SW480 (cell line): ENCODE measurements at regions not wholly inside any gene's neighbourhood (a gene's known extent, or its start where the extent isn't known, plus 50 kb on each side); places are given as distances from the start of the nearest gene placed in this dataset.

Source experiments
- DNase-seq: peaks from one replicate; pipeline ENCODE4 v3.0.0-alpha.2; 2016; ENCODE audit warnings: low spot score

GRCh38 chr4:151887816-151888180 lies 127.0 kb upstream of the GATB start:
- DNase-seq, result no peak

- DNase-seq, result no peak
These were observed 126.4 kb upstream of the GATB start for GRCh38 chr4:151887031-151887815.

GRCh38 chr4:151885123-151885522 lies 124.3 kb upstream of the GATB start:
- DNase-seq, result no peak

DNA sequence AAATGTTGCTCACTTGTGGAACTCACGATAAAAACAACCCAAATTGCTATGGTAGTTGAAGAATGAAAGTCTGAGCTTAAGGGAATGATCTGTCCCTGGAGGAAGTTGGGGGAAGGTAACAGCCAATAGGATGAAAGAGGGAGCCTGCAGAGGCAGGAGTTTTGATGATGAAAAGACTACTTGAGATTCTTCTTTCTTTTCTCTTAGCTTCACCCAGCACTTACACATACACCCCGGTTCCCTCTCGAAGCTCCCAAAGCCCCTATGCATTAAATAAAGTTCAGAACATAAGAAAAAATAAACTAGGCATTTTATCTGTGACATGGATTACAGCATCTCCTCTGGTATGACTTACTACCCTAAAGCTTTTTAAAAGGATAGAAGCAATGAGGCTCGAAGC lies 122.9 kb upstream of the GATB start:
- DNase-seq, result no peak

DNA sequence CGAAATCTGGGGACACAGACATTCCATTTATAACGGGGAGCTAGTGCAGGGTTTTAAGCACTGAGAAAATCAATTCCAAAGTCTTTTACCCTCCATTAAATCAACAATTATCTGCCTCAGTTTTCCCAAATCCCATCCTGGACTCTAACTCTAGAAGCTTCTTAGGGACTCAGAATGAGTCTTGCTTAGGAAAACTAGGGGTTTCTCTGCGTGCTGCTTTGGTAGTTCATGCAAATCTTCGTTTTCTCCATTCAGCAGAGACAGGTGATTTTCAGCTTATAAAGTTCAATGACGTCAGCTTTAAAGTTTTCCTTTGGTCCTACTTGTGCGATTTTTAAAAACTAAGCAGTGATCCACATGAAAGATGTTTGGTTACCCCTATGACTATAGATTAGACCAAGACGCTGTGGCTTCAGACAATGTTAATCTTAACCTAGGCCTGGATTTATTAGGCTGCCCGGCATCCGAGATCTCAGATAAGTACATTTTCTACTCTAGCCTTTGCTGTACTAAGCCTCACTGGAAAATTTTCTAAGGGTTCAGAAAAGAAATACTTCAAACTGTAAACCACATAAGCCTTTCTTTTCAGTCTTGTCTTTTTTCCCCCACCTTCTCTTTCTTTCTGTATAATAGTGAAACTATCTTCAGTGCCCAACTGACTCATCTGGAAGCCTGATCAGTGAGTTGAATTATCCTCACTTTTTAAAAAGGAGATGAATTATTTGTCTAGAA lies 121.4 kb upstream of the GATB start:
- no peak for DNase-seq

- DNase-seq, result no peak
These were observed 119.1 kb upstream of the GATB start for GRCh38 chr4:151879705-151880445.

DNA sequence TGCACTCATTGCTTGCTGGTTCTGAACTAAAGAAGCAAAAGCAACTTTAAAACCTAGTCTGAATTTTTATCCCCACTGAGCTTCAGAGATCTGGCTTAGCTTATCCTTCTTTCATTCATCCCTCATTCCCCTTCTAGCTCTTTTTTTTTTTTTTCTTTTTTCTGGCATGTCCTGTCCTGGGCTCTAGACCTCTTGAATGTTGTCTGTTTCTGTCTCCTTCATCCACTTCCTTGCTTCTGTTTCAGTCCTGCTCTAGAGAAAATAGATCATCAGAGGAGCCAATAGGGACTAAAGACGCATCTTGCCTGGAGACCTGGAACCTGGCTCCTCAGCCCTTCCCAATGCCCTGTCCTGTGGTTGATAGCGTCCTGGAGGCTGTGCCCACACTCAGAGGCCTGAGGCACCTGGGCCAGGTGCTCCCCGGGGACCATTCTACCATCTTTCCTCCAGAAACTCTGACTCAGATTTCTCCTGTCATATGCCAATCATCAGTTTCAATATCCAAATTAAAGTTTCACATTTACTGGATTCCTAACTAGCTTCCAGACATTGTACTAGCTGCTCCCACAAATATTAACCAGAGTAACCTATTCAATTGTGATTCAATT lies 115.7 kb upstream of the GATB start:
- DNase-seq, result no peak

DNA sequence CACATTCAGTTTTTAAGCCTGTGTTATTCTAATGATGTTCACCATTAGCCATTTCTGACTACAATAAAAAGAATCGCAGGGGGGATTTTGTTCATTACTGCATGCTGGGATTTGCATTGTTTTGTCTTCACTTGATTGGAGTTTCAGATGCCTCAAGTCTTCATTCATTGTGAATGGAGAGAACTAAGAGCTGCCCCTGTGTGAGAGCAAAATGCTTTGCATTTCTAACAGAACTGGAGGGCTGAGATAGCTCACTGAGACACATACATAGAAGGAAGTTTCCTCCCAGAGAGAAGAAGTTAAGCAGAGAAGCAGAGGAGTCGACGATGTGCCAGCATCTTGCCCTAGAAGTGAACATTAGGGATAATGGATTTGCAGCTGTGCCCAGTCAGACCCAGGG lies 113.5 kb upstream of the GATB start:
- no peak for DNase-seq

- DNase-seq, result no peak
These were observed 105.7 kb upstream of the GATB start for GRCh38 chr4:151866592-151866918.

DNA sequence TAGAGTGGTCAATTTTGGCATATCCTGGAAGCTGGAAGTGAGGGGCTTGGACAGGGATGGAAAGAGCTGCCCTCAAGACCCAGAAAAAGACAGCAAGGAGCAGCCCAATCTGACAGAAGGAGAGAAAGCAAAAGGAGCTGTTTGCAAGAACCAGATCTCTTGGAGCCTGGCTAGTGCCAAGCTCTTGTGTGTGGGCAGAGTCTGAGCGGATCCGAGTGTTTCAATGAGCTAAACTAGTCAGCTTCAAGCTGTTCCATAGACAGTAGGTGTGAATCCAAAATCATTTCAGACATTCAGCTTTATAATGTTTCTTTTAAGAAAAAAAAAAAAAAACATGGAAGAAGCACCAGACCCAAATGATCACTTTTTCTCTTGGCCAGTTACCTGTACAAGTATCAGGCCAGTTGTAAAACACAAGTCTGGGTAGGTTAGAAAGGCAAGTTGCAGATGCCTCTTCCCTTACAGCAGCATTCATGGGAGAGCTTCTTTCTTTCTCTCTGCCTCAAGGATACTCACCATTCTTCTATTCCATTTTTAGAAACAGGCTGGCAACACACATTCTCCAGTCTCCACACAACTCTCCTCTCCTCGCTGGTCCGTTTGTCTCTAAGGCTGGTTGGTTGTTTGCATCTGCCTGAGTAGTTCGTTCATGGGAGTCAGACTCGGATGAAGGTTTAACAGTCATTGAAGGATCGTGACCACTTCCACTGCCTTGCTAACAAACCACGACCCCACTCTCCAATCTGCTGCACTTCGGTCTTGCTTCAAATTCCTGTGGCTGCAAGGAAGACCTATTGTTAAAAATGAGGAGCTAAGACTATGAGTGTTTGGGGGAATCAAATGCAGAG lies 105.2 kb upstream of the GATB start:
- no peak for DNase-seq

DNA sequence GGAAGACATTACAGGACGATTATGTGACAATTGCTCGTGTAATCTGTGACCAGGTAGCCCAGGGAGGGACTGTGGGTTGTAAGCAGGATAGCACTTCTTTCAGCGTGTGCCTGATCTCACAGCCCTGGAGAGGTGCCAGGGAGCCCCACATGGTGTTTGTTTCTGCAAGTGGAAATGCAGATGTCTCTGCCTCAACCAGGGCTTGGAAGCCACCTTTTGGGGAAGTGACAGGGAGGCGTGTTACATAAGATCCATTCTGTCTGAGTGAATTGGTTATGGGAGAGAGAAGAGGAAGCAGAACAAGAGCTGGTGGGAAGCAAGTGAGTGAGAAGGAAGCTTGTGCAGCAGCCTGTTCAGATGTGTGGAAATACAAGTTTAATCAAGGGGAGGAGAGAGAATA lies 104.5 kb upstream of the GATB start:
- DNase-seq, result no peak

GRCh38 chr4:151864068-151864467 lies 103.3 kb upstream of the GATB start:
- DNase-seq, result no peak

GRCh38 chr4:151862766-151863165 lies 102.0 kb upstream of the GATB start:
- no peak for DNase-seq

DNA sequence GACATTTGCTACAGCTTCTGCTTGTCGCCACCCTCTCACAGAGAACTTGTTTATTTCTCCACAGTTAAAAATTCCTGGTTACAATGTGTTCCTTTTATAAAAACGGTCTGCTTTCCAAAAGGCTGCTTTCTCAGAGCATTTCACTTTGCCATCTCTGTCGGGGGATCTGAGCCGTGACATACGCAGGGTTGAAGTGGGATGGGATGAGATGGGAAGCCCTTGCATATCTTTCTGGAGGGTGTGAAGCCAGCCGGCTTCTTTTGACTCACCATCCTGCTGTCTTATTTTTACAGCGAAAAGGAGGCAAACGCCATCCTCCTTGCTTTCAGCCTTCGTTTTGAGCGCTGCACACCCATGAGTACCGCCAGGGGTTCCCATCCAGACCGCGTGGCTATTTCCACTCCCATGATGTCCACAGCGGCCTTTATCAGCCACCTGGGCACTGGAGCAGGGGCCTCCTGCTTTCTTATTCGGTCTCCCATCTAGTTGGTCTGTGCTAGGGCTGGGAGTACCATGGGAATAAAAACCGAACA lies 99.8 kb upstream of the GATB start:
- DNase-seq, result no peak

DNA sequence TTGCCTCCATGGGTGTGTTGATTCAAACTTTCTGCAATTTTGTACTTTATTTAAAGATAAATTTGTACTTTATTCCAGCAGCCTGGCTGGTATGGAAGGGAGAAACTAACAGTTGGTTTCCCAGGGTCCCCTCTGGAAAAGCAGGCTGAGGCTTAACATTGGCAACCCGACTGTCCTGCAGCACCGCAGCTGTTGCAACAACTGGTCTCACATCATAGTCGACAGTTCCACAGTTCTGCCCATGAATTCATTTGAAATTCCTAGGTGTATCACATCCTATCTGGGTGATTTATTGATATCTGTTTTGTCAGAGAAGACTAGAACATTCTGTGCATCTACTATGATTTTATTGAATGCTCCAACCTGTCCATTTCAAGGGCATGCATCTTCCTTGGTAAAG lies 98.8 kb upstream of the GATB start:
- no peak for DNase-seq

DNA sequence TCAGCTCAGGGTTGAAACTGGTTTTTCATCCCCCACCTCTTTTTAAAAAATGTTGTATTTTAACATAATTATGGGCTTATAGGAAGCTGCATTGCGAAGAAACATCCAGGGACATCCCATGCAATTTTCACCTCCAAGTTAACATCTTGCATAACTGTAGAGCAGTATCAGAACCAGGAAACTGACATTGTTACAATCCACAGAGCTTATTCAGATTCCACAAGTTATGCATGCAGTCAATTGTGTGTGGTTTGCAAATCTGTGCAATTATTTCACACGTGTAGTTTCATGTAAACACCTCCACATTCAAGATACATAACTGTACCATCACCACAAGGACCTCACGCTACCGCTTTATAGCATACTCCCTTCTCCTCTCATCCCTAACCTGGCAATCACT lies 97.5 kb upstream of the GATB start:
- DNase-seq, result no peak

- DNase-seq, result no peak
These were observed 96.6 kb upstream of the GATB start for GRCh38 chr4:151857368-151857767.

DNA sequence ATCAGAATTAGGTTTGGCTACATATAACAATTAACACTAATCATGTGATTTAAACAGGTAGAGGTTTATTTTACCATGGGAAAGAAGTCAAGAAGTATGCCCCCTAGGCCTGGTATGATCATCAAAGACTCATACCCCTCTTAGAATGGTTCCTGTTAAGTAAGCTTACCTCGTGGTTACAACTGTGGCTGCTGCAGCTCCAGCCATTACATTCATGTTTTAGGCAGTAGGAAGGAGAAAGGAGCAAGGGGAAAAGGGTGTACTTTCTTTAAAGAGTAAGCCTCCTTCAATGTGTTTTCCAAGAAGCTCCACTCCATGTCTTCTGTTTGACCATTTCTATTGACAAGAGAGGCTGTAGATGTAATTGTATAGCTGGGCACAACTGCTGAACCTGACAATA lies 94.9 kb upstream of the GATB start:
- no peak for DNase-seq

DNA sequence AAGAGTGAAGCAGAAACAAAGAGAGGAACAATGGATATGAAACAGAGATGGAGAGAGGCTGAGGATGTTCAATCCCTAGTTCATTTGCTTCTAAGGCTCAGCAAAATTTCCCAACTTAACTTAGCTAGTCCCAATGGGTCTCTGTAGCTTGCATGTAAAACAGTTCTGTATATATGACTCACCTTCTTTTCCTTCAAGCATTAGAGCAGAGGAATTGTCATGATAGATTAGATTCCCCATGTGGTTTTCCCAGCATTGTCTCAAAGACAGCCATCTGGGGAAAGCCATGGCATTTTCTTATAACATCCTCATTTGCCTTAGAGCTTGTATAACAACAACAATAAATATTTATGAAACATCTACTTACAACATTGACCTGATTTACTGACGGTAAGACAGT lies 93.9 kb upstream of the GATB start:
- DNase-seq, result no peak

- DNase-seq, result no peak
These were observed 92.2 kb upstream of the GATB start for GRCh38 chr4:151853034-151853433.

- no peak for DNase-seq
These were observed 91.4 kb upstream of the GATB start for GRCh38 chr4:151852202-151852601.

DNA sequence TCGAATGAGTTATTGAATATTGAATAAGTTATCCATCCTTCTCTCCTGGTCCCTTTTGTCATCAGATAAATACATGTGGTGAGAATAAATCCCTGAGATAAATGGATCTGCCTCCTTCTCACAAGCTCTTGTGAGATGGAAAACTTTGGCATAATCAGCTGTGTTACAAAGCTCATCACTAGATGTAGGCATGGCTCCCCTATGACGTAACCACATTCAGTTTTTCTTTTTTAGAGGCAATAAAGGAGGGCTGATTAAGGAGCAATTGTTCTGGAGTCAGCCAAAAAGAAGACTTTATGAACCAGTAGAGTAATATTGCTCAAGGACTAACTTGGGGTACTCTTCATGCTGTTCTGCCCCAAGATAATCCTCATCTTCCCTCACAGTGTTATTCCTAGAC lies 90.5 kb upstream of the GATB start:
- no peak for DNase-seq
